A673 (cell line): ENCODE measurements at regions not wholly inside any gene's neighbourhood (a gene's known extent, or its start where the extent isn't known, plus 50 kb on each side); places are given as distances from the start of the nearest gene placed in this dataset.

Experiments
- CTCF ChIP-seq: fragments of 300-800, 200-600 bp; sonication (generic); conservative IDR thresholded peaks from 2 replicates; pipeline ENCODE4 v1.5.1; 2017; ENCODE audit warnings: low read depth, mild to moderate bottlenecking, antibody characterized with exemption, low read length, moderate library complexity, mixed read lengths
- EZH2 ChIP-seq: fragments of 200-600 bp; sonication (generic); IDR thresholded peaks from 2 replicates; pipeline ENCODE4 v1.6.1; 2017; ENCODE audit warnings: borderline replicate concordance, low read depth, mild to moderate bottlenecking, mixed read lengths, antibody characterized with exemption, low read length; ENCODE audit not compliant: poor library complexity, severe bottlenecking

GRCh38 chr1:103353391-103353790 lies 172.1 kb upstream of the RNPC3 start:
- TF ChIP-seq CTCF (no peak), EZH2 (no peak)
